Stimulated activated CD8-positive, alpha-beta memory T cell treated with anti-CD3 and anti-CD28 coated beads, Interleukin-15, amount 100 ng/mL, for 4 hours (primary cell): ENCODE measurements at regions not wholly inside any gene's neighbourhood (a gene's known extent, or its start where the extent isn't known, plus 50 kb on each side); places are given as distances from the start of the nearest gene placed in this dataset.
"Not testable (repeated sequence)": the region's sequence is repeated elsewhere in the genome, so short reads cannot be mapped to it uniquely, and the experiment has no call there.

ENCODE experiments used
- DNase-seq, 2 donors: peaks; one replicate each; pipeline ENCODE4 v3.0.0-alpha.2; 2020; ENCODE audit warnings: low read depth in 2 of 2

GRCh38 chr4:56142088-56142487, 193.3 kb downstream of the CEP135 start:
- DNase-seq: no peak

GRCh38 chr4:56139241-56139827, 190.6 kb downstream of the CEP135 start:
- no peak for DNase-seq

GRCh38 chr4:56134834-56135233, 186.1 kb downstream of the CEP135 start:
- not testable (repeated sequence) for DNase-seq

GRCh38 chr4:56134266-56134665, 185.5 kb downstream of the CEP135 start:
- no peak for DNase-seq

GRCh38 chr4:56132835-56133234, 184.1 kb downstream of the CEP135 start:
- no peak for DNase-seq

GRCh38 chr4:56132188-56132587, 183.4 kb downstream of the CEP135 start:
- DNase-seq: not testable (repeated sequence)

- DNase-seq: no peak
These were observed 181.9 kb downstream of the CEP135 start for GRCh38 chr4:56130606-56131155.

- no peak for DNase-seq
These were observed 180.7 kb downstream of the CEP135 start for GRCh38 chr4:56129431-56129861.

- DNase-seq: no peak
These were observed 179.5 kb downstream of the CEP135 start for GRCh38 chr4:56128213-56128612.

- DNase-seq: no peak
These were observed 179.0 kb downstream of the CEP135 start for GRCh38 chr4:56127716-56128115.

- no peak for DNase-seq
These were observed 174.8 kb downstream of the CEP135 start for GRCh38 chr4:56123547-56123946.

GRCh38 chr4:56123051-56123450, 174.3 kb downstream of the CEP135 start:
- no peak for DNase-seq

- DNase-seq: no peak
These were observed 170.1 kb downstream of the CEP135 start for GRCh38 chr4:56118845-56119244.

- no peak for DNase-seq
These were observed 169.3 kb downstream of the CEP135 start for GRCh38 chr4:56118055-56118454.

- no peak for DNase-seq
These were observed 167.2 kb downstream of the CEP135 start for GRCh38 chr4:56115898-56116297.

- no peak for DNase-seq
These were observed 163.6 kb downstream of the CEP135 start for GRCh38 chr4:56112377-56112776.

GRCh38 chr4:56106180-56107147, 157.7 kb downstream of the CEP135 start:
- DNase-seq: no peak

GRCh38 chr4:56104188-56104587, 155.4 kb downstream of the CEP135 start:
- DNase-seq: no peak

- no peak for DNase-seq
These were observed 153.9 kb downstream of the CEP135 start for GRCh38 chr4:56102601-56103000.

- DNase-seq: no peak
These were observed 150.6 kb downstream of the CEP135 start for GRCh38 chr4:56099378-56099786.

- no peak for DNase-seq
These were observed 144.8 kb downstream of the CEP135 start for GRCh38 chr4:56093576-56093975.

- DNase-seq: no peak
These were observed 143.8 kb downstream of the CEP135 start for GRCh38 chr4:56092540-56092939.

GRCh38 chr4:56086561-56086960, 137.8 kb downstream of the CEP135 start:
- no peak for DNase-seq
